T-helper 1 cell treated with Interleukin-12 subunit alpha and Interleukin-12 subunit beta and Interleukin-4 antibody, amounts not matched to agents 30 μg/mL and 1 μg/mL, for 36 hours (primary cell): ENCODE measurements at regions not wholly inside any gene's neighbourhood (a gene's known extent, or its start where the extent isn't known, plus 50 kb on each side); places are given as distances from the start of the nearest gene placed in this dataset.

ENCODE experiments used
- H3K27ac Mint-ChIP-seq: one replicate; pipeline ENCODE4 v1.8.0; 2021; ENCODE audit warnings: mild to moderate bottlenecking, mixed read lengths
- H3K27me3 Mint-ChIP-seq: one replicate; pipeline ENCODE4 v1.8.0; 2021; ENCODE audit warnings: low read depth, mixed read lengths
- H3K36me3 Mint-ChIP-seq: one replicate; pipeline ENCODE4 v1.8.0; 2021; ENCODE audit warnings: low read depth, mixed read lengths
- H3K4me1 Mint-ChIP-seq: one replicate; pipeline ENCODE4 v1.8.0; 2021; ENCODE audit warnings: low read depth, mixed read lengths
- H3K4me3 Mint-ChIP-seq: one replicate; pipeline ENCODE4 v1.8.0; 2021; ENCODE audit warnings: mild to moderate bottlenecking, moderate library complexity, mixed read lengths
- H3K9me3 Mint-ChIP-seq: one replicate; pipeline ENCODE4 v1.8.0; 2021; ENCODE audit warnings: mixed read lengths

DNA sequence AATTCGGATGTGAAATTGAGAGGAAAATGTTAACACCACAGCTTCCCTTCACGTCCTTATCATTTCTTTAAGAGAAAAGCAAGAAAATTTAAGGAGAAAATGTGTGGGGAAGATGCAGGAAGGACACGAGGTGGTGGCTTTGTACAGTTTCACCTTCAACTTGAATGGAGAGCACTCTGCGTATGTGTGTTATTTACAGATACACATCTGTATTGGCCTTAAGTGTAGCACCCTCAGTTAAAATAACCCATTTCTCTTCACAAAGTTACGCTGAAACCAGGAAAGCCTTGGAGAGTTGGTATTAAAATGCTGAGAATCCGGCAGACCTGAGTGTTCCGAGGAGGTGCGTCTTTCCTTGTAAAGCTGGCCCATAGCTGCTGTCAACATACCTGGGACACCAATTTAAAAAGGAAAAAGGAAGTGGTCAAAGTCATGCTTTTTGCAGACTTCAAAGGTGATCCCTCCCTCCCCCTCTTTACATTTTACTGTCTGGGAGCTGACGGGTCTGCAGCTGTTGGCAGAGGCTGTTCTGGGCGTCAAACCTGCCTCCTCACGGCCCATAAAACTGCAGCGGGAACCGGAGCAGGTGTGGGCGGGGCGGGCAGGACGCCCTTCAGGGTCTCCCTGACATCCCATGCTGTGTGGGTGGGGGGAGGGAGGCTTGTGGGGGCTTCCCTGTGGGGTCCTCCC is 61.3 kb upstream of the TBXT start:
- H3K27ac Mint-ChIP-seq = no peak overlapping the region
- H3K36me3 Mint-ChIP-seq = peaks cover 2% of the 10 kb centered on the region
- H3K4me3 Mint-ChIP-seq = no peak overlapping the region
- no peaks in the 10 kb centered on the region for H3K9me3 Mint-ChIP-seq
- H3K4me1 Mint-ChIP-seq = peaks cover 13% of the 10 kb centered on the region
- peaks cover 60% of the 10 kb centered on the region for H3K27me3 Mint-ChIP-seq

DNA sequence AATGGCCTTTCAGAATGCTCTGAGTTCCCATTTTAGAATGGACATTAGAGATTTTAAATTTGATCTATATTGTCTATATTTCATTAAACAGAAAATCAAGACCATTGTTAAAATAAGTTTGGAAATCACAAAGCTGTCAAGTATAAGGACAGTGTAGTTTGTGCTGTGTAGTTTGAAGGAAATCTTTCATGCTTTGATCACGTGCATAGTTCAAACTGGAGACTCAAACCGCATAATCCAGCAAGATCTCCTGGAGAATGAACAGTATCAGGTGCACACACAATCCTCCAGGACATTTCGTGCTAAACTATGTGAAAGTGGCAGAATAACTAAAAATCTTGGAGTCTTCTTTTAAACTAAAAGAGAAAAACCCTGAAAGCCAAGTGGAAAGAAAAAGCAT is 60.8 kb upstream of the TBXT start:
- Mint-ChIP-seq H3K4me3 (no peak overlapping the region), H3K36me3 (peaks cover 2% of the 10 kb centered on the region), H3K4me1 (peaks cover 13% of the 10 kb centered on the region), H3K27ac (no peak overlapping the region), H3K9me3 (no peaks in the 10 kb centered on the region), H3K27me3 (peaks cover 65% of the 10 kb centered on the region)

- H3K4me3 Mint-ChIP-seq = no peak overlapping the region
These were observed 55.4 kb upstream of the TBXT start for GRCh38 chr6:166223079-166223478.

DNA sequence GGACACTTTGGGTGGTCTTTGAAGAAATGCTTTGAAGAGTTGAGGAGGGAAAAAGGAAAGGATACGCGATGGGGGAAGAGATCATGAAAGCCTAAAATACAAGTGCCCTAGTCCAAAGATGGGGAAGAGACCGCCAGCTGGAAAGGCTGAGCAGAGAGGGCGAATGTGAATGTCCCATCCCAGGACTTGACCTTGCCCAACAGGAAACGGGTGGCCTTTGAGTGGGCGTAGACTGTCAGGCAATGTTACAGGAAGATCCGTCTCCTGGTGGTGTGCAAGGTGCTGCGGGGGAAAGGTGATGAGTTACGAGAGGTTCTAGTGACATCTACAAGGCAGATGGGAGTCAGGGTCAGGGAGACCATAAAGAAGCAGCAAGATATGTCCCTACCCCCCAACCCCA is 55.0 kb upstream of the TBXT start:
- Mint-ChIP-seq H3K9me3 (no peaks in the 10 kb centered on the region), H3K27me3 (peaks cover 48% of the 10 kb centered on the region), H3K4me3 (no peak overlapping the region), H3K36me3 (no peaks in the 10 kb centered on the region), H3K4me1 (peaks cover 4% of the 10 kb centered on the region), H3K27ac (no peak overlapping the region)

More at GRCh38 chr6:166223079-166223478, 55.4 kb upstream of the TBXT start:
- H3K9me3 Mint-ChIP-seq = no peaks in the 10 kb centered on the region
- H3K27ac Mint-ChIP-seq = no peak overlapping the region
- peaks cover 4% of the 10 kb centered on the region for H3K4me1 Mint-ChIP-seq
- H3K36me3 Mint-ChIP-seq = no peaks in the 10 kb centered on the region
- peaks cover 51% of the 10 kb centered on the region for H3K27me3 Mint-ChIP-seq

DNA sequence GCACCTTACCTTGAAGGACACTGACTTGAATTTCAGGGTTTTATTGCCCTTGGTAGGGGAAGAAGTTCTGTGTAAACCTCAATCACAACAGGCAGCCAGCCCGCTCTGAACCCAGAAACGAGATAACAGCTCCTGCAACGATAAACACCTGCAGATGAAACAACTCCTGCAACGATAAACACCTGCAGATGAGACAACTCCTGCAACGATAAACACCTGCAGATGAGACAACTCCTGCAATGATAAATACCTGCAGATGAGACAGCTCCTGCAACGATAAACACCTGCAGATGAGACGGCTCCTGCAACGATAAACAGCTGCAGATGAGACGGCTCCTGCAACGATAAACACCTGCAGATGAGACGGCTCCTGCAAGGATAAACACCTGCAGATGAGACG is 54.0 kb upstream of the TBXT start:
- Mint-ChIP-seq H3K36me3 (no peaks in the 10 kb centered on the region), H3K27me3 (peaks cover 47% of the 10 kb centered on the region), H3K4me1 (peaks cover 4% of the 10 kb centered on the region), H3K27ac (no peak overlapping the region), H3K4me3 (no peak overlapping the region), H3K9me3 (no peaks in the 10 kb centered on the region)

DNA sequence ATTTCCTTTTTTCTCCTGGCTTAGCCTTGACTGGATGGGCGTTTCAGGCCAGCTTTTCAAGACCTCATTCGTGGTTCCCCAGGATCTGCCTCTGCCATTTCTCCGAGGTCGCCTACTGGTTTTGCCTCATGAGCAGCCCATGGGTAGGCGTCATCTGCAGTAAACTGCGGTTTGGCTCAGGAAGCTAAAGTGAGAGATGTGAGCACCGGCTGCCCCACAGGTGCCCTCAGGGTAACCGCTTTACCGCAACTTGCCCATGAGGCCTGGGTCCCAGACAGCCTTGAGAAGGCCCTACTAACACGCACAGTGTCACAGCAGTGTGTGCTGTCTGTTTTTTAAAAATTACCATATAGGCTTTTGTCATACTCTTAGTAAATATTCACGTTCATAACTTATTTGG is 53.4 kb upstream of the TBXT start:
- no peak overlapping the region for H3K4me3 Mint-ChIP-seq

More for the DNA sequence above, 53.4 kb upstream of the TBXT start:
- Mint-ChIP-seq H3K36me3 (no peaks in the 10 kb centered on the region), H3K27ac (no peak overlapping the region), H3K4me1 (peaks cover 4% of the 10 kb centered on the region), H3K27me3 (peaks cover 44% of the 10 kb centered on the region), H3K9me3 (no peaks in the 10 kb centered on the region)
